ENCODE measurements at regions not wholly inside any gene's neighbourhood (a gene's known extent, or its start where the extent isn't known, plus 50 kb on each side); places are given as distances from the start of the nearest gene placed in this dataset.

DNA sequence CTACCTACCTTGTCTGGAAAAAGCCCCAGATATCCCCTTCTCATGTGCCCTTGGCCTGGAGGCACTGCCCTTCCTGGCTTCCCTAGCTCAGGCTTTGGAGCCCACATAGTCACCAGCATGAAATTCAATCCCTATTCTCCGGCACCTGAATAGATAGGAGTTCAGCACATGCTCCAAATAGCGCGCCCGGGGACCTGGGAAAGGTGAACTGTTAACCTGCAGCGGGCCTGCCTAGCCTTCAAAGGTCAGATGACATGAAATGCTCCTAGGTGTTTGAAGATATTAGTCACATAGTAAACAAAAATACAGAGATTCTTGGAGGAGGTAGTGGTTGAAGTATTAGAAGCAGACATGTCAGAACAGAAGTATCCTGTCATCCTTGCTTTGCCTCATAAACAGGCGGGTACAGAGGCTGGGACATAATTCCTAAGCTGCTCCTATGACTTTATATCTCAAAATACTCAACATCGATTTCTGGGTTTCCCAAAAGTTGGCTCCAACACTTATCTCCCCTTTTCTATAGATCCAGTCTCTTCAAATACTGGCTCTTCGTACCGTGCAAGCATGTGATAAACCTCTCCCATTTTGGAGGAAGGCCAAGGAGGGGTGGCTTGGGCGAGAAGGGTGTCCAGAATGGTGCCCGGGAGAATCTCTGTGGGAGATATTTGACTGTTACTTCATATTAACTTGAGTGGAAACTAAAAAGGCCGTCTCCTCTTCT, 88.0 kb upstream of the ANKH start (continued):
- TF ChIP-seq HDAC2 (IDR thresholded peaks at IDR 0.05; ENCODE audit: borderline replicate concordance in 1 of 2, low read depth in 2 of 2, low read length in 2 of 2): no peak
- no peak for TF ChIP-seq POLR2A (IDR thresholded peaks at IDR 0.05; ENCODE audit: control extremely low read depth in 1 of 2, low read depth in 2 of 2, low read length in 2 of 2)
- no peak for TF ChIP-seq MAX (IDR thresholded peaks at IDR 0.05)
- no peak for TF ChIP-seq EZH2 (IDR thresholded peaks at IDR 0.05; ENCODE audit: low read depth, low read length, severe bottlenecking)

Data from H1 (cell line).